ENCODE measurements at regions not wholly inside any gene's neighbourhood (a gene's known extent, or its start where the extent isn't known, plus 50 kb on each side); places are given as distances from the start of the nearest gene placed in this dataset.

- H3K27ac ChIP-seq (ENCODE audit: low read depth in 1 of 2, low read length in 2 of 2) = no peak overlapping the region
- peaks cover 17 to 40% of the 10 kb centered on the region in 2 donors for H3K9me3 ChIP-seq (replicated peaks in 1 of 2; ENCODE audit: control insufficient read depth in 1 of 2, insufficient read depth in 1 of 2, low read length in 2 of 2)
- no peak for TF ChIP-seq CTCF (IDR thresholded peaks at IDR 0.05)
- no peaks in the 10 kb centered on the region for H3K79me2 ChIP-seq (ENCODE audit: insufficient read depth, low read length)
- peaks cover 0 to 3% (median 0%) of the 10 kb centered on the region in 3 donors for H3K27me3 Mint-ChIP-seq (ENCODE audit: low read depth in 3 of 3)
- peaks cover 9 to 21% (median 12%) of the 10 kb centered on the region in 7 donors for H3K9me3 Mint-ChIP-seq
- H4K20me1 ChIP-seq (ENCODE audit: insufficient read depth, low read length) = no peaks in the 10 kb centered on the region
- H3K4me3 Mint-ChIP-seq = no peak overlapping the region
- no peak overlapping the region for H3K9ac ChIP-seq (ENCODE audit: insufficient read depth, low read length, poor library complexity, severe bottlenecking)
- H3K4me2 ChIP-seq (replicated peaks; ENCODE audit: extremely low read depth, low read length, poor library complexity, severe bottlenecking) = no peak overlapping the region
- intact Hi-C loops (cut with micrococcal nuclease) = no loop called here
- H3K4me3 ChIP-seq (replicated peaks in 1 of 3; ENCODE audit: low read depth in 2 of 3, low read length in 3 of 3) = no peak overlapping the region
- H3K4me1 ChIP-seq (ENCODE audit: control insufficient read depth in 1 of 2, insufficient read depth in 2 of 2, low read length in 2 of 2) = no peaks in the 10 kb centered on the region
- no peak overlapping the region for H2AFZ ChIP-seq (ENCODE audit: insufficient read depth, low read depth, low read length, poor library complexity, severe bottlenecking)
- no CpG with 5 or more reads among the region's 3 CpGs for WGBS (ENCODE audit: insufficient coverage)
- H3K27ac Mint-ChIP-seq = no peak overlapping the region
- no peaks in the 10 kb centered on the region for H3K36me3 ChIP-seq (replicated peaks in 1 of 2; ENCODE audit: control insufficient read depth in 1 of 2, insufficient read depth in 2 of 2, low read length in 2 of 2)
- no peaks in the 10 kb centered on the region for H3K36me3 Mint-ChIP-seq
- DNase-seq = no peak
- H3K27me3 ChIP-seq (ENCODE audit: control insufficient read depth in 2 of 2, insufficient read depth in 2 of 2, low read length in 2 of 2) = no peaks in the 10 kb centered on the region
- H3K4me1 Mint-ChIP-seq = no peaks in the 10 kb centered on the region
Measured at GRCh38 chr6:120711255-120711654, 623.0 kb downstream of the TBC1D32 start.

- Histone ChIP-seq H3K27me3 (ENCODE audit: control insufficient read depth in 2 of 2, insufficient read depth in 2 of 2, low read length in 2 of 2) (no peaks in the 10 kb centered on the region), H3K27ac (ENCODE audit: low read depth in 1 of 2, low read length in 2 of 2) (no peak overlapping the region), H4K20me1 (ENCODE audit: insufficient read depth, low read length) (no peaks in the 10 kb centered on the region), H3K4me3 (replicated peaks in 1 of 3; ENCODE audit: low read depth in 2 of 3, low read length in 3 of 3) (no peak overlapping the region), H3K79me2 (ENCODE audit: insufficient read depth, low read length) (no peaks in the 10 kb centered on the region), H2AFZ (ENCODE audit: insufficient read depth, low read depth, low read length, poor library complexity, severe bottlenecking) (no peak overlapping the region), H3K4me1 (ENCODE audit: control insufficient read depth in 1 of 2, insufficient read depth in 2 of 2, low read length in 2 of 2) (no peaks in the 10 kb centered on the region), H3K9me3 (replicated peaks in 1 of 2; ENCODE audit: control insufficient read depth in 1 of 2, insufficient read depth in 1 of 2, low read length in 2 of 2) (peaks cover 0 to 3% of the 10 kb centered on the region in 2 donors), H3K9ac (ENCODE audit: insufficient read depth, low read length, poor library complexity, severe bottlenecking) (no peak overlapping the region), H3K4me2 (replicated peaks; ENCODE audit: extremely low read depth, low read length, poor library complexity, severe bottlenecking) (no peak overlapping the region), H3K36me3 (replicated peaks in 1 of 2; ENCODE audit: control insufficient read depth in 1 of 2, insufficient read depth in 2 of 2, low read length in 2 of 2) (no peaks in the 10 kb centered on the region)
- Mint-ChIP-seq H3K4me1 (no peaks in the 10 kb centered on the region), H3K4me3 (no peak overlapping the region), H3K9me3 (peaks cover 0 to 4% (median 0%) of the 10 kb centered on the region in 7 donors), H3K27ac (no peak overlapping the region), H3K27me3 (ENCODE audit: low read depth in 3 of 3) (peaks cover 0 to 2% (median 0%) of the 10 kb centered on the region in 3 donors), H3K36me3 (no peaks in the 10 kb centered on the region)
- intact Hi-C loops (cut with micrococcal nuclease) = no loop called here
- DNase-seq = no peak
- TF ChIP-seq CTCF (IDR thresholded peaks at IDR 0.05) = no peak
- no CpG with 5 or more reads among the region's 4 CpGs for WGBS (ENCODE audit: insufficient coverage)
Measured at GRCh38 chr6:120700001-120700400, 634.3 kb downstream of the TBC1D32 start.
